ENCODE measurements at regions not wholly inside any gene's neighbourhood (a gene's known extent, or its start where the extent isn't known, plus 50 kb on each side); places are given as distances from the start of the nearest gene placed in this dataset.

DNA sequence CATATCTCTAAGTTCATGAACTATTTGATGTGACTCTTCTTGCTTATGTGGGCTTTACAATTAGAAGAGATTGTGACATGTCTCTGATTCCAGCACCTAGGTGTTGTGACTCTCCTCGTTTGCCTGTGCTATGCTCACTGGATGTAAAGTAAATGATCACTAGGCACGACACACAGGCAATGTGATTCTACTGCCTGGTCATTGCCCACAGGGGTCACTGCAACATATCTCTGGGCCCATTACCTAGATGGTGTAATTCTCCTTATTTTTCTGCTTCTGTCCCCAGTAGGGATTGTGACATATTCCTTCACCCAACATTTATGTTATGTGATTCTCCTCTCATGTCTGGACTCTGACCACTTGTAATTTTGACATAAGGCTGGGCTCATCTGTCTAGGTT, 65.8 kb upstream of the ZNF91 start:
- no peaks in the 10 kb centered on the region for H3K4me1 Mint-ChIP-seq (ENCODE audit: low read depth)
- intact Hi-C loops (cut with DNase I, micrococcal nuclease): no loop called here
- no peak for ATAC-seq (ENCODE audit: poor library complexity)
- H3K4me3 ChIP-seq (ENCODE audit: low read length): no peak overlapping the region
- peaks cover 22% of the 10 kb centered on the region for H3K9me3 Mint-ChIP-seq
- TF ChIP-seq, protein P1, sequence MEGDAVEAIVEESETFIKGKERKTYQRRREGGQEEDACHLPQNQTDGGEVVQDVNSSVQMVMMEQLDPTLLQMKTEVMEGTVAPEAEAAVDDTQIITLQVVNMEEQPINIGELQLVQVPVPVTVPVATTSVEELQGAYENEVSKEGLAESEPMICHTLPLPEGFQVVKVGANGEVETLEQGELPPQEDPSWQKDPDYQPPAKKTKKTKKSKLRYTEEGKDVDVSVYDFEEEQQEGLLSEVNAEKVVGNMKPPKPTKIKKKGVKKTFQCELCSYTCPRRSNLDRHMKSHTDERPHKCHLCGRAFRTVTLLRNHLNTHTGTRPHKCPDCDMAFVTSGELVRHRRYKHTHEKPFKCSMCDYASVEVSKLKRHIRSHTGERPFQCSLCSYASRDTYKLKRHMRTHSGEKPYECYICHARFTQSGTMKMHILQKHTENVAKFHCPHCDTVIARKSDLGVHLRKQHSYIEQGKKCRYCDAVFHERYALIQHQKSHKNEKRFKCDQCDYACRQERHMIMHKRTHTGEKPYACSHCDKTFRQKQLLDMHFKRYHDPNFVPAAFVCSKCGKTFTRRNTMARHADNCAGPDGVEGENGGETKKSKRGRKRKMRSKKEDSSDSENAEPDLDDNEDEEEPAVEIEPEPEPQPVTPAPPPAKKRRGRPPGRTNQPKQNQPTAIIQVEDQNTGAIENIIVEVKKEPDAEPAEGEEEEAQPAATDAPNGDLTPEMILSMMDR (IDR thresholded peaks at IDR 0.05): no peak
- no peaks in the 10 kb centered on the region for H3K4me1 ChIP-seq (ENCODE audit: insufficient read depth, low read length)
- H3K9me3 ChIP-seq (ENCODE audit: control insufficient read depth in 1 of 2, insufficient read depth in 1 of 2, low read length in 2 of 2): peaks cover 2 to 11% of the 10 kb centered on the region in 2 experiments
- H3K4me3 Mint-ChIP-seq: no peak overlapping the region
- CTCF ChIA-PET: no interaction called here
- H3K27ac Mint-ChIP-seq: no peak overlapping the region
- no peaks in the 10 kb centered on the region for H3K27me3 Mint-ChIP-seq
- no peaks in the 10 kb centered on the region for H3K27me3 ChIP-seq (ENCODE audit: control insufficient read depth in 1 of 2, insufficient read depth in 2 of 2, low read length in 2 of 2)
- no peaks in the 10 kb centered on the region for H3K36me3 ChIP-seq (ENCODE audit: insufficient read depth, low read length)
- H3K27ac ChIP-seq (ENCODE audit: low read depth in 1 of 2, low read length in 2 of 2): no peak overlapping the region
- POLR2A ChIA-PET: no interaction called here
- no peak for DNase-seq
- H3K36me3 Mint-ChIP-seq (ENCODE audit: low read depth): no peaks in the 10 kb centered on the region

DNA sequence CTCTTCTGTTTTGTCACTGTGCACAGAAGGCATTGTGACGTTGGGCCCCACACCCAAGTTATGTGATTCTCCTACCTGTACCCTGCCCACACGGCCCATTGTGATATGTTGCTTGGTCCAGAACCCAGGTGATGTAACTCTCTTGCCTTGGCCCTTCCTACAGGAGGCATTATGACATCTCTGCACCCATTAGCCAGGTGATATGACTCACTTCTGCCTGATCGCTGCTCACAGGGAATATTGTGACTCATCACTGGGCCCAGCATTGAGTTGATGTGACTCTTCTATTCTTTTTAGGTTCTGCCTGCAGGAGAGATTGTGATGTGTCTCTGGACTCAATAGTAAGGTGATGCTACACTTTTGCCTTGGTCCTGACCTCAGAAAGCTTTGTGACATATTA, 65.4 kb upstream of the ZNF91 start:
- CTCF ChIA-PET: no interaction called here
- Mint-ChIP-seq H3K27me3 (no peaks in the 10 kb centered on the region), H3K9me3 (peaks cover 22% of the 10 kb centered on the region), H3K4me3 (no peak overlapping the region), H3K27ac (no peak overlapping the region), H3K4me1 (ENCODE audit: low read depth) (no peaks in the 10 kb centered on the region), H3K36me3 (ENCODE audit: low read depth) (no peaks in the 10 kb centered on the region)
- H3K9me3 ChIP-seq (ENCODE audit: control insufficient read depth in 1 of 2, insufficient read depth in 1 of 2, low read length in 2 of 2): peaks cover 0 to 11% of the 10 kb centered on the region in 2 experiments
- TF ChIP-seq, protein P1 (IDR thresholded peaks at IDR 0.05): no peak
- H3K4me1 ChIP-seq (ENCODE audit: insufficient read depth, low read length): no peaks in the 10 kb centered on the region
- no peak overlapping the region for H3K27ac ChIP-seq (ENCODE audit: low read depth in 1 of 2, low read length in 2 of 2)
- POLR2A ChIA-PET: no interaction called here
- ATAC-seq (ENCODE audit: poor library complexity) (no peak), DNase-seq (no peak)
- intact Hi-C loops (cut with DNase I, micrococcal nuclease): no loop called here
- H3K4me3 ChIP-seq (ENCODE audit: low read length): no peak overlapping the region
- no peaks in the 10 kb centered on the region for H3K36me3 ChIP-seq (ENCODE audit: insufficient read depth, low read length)
- H3K27me3 ChIP-seq (ENCODE audit: control insufficient read depth in 1 of 2, insufficient read depth in 2 of 2, low read length in 2 of 2): no peaks in the 10 kb centered on the region

Data from CD4-positive, alpha-beta T cell (primary cell).